HepG2 (cell line): ENCODE measurements at regions not wholly inside any gene's neighbourhood (a gene's known extent, or its start where the extent isn't known, plus 50 kb on each side); places are given as distances from the start of the nearest gene placed in this dataset.

Experiments used
- ATAC-seq: fragments of 200-7000 bp; cut with Tn5 transposase; 3 replicates; pipeline ENCODE4 v1.9.1; 2020; ENCODE audit warnings: mild to moderate bottlenecking, moderate library complexity
- BruUV-seq: library from RNA; stranded (reverse); fragments of 400-500 nt; replicated peaks from 2 replicates; lab custom pipeline; 2021; lab: Mats Ljungman, UMichigan
- CTCF ChIA-PET: fragments of 300-600 bp; formaldehyde crosslinking; extraction: SDS; loops from one replicate; lab custom pipeline; 2021; ENCODE audit warnings: low total read pairs, inconsistent platforms, low intra/inter-chr PET ratio; lab: Yijun Ruan, JAX
- POLR2A ChIA-PET: fragments of 350-600 bp; sonication (Branson Sonifier 250); formaldehyde crosslinking; loops from one replicate; lab custom pipeline; 2020; ENCODE audit warnings: antibody characterized with exemption, inconsistent platforms; lab: Yijun Ruan, JAX
- DNase-seq: peaks from one replicate; pipeline ENCODE4 v3.0.0-alpha.2; 2015; ENCODE audit warnings: low spot score
- FAIRE-seq: peaks from 3 replicates; lab custom pipeline; 2011; peaks lifted over from hg19 to GRCh38; lab: Jason Lieb, UNC
- H2AFZ ChIP-seq: one replicate; pipeline ENCODE4 v1.6.1; 2011; ENCODE audit warnings: low read length, inconsistent platforms
- H3K27ac ChIP-seq: fragments of 300-600 bp; 3 replicates; pipeline ENCODE4 v1.8.0; 2011; ENCODE audit warnings: mixed run types, mild to moderate bottlenecking, mixed read lengths, low read length, inconsistent platforms; ENCODE audit not compliant: insufficient read depth; ENCODE audit errors: extremely low read length
- H3K27me3 ChIP-seq, 2 experiments: fragments of 200-600 bp in 1 of 2; 2 replicates in 1 of 2; 3 replicates in 1 of 2; pipeline versions ENCODE4 v1.6.0 to v1.8.0; 2011; ENCODE audit warnings: low read length in 2 of 2, mild to moderate bottlenecking in 2 of 2, moderate library complexity in 2 of 2, inconsistent platforms in 1 of 2; ENCODE audit not compliant: insufficient read depth in 2 of 2, control insufficient read depth in 1 of 2
- H3K36me3 ChIP-seq, 2 experiments: fragments of 200-600 bp in 1 of 2; replicated peaks in 1 of 2; 2 replicates in 1 of 2; 3 replicates in 1 of 2; pipeline versions ENCODE4 v1.5.1 to v1.8.0; 2011; ENCODE audit warnings: low read length in 2 of 2, inconsistent platforms in 1 of 2; ENCODE audit not compliant: insufficient read depth in 2 of 2, control insufficient read depth in 1 of 2
- H3K4me1 ChIP-seq: 2 replicates; pipeline ENCODE4 v1.5.1; 2012; ENCODE audit warnings: low read length, inconsistent platforms; ENCODE audit not compliant: insufficient read depth
- H3K4me2 ChIP-seq: 2 replicates; pipeline ENCODE4 v1.6.0; 2011; ENCODE audit warnings: low read depth, low read length, inconsistent platforms
- H3K4me3 ChIP-seq, 3 experiments: fragments of 200-600 bp in 1 of 3; sonication (generic), shearing (Covaris generic) in 1 of 3; replicated peaks in 1 of 3; 2 replicates each; pipeline ENCODE4 v1.5.1; 2011 to 2016; ENCODE audit warnings: low read length in 3 of 3, inconsistent platforms in 2 of 3, low read depth in 2 of 3, mild to moderate bottlenecking in 2 of 3, control low read depth in 1 of 3, mixed read lengths in 1 of 3; ENCODE audit not compliant: insufficient read depth in 1 of 3
- H3K79me2 ChIP-seq: one replicate; pipeline ENCODE4 v1.6.1; 2011; ENCODE audit warnings: low read length, inconsistent platforms; ENCODE audit not compliant: insufficient read depth
- H3K9ac ChIP-seq: 2 replicates; pipeline ENCODE4 v1.6.0; 2011; ENCODE audit warnings: mild to moderate bottlenecking, low read depth, low read length, inconsistent platforms; ENCODE audit not compliant: insufficient read depth
- H3K9me3 ChIP-seq: 2 replicates; pipeline ENCODE4 v1.5.1; 2012; ENCODE audit warnings: mild to moderate bottlenecking, low read length
- H4K20me1 ChIP-seq: 2 replicates; pipeline ENCODE4 v1.6.0; 2011; ENCODE audit warnings: inconsistent platforms, mild to moderate bottlenecking, low read length, moderate library complexity; ENCODE audit not compliant: insufficient read depth
- ATF7 ChIP-seq, 2 experiments: fragments of 450-650 bp in 1 of 2; sonication (generic) in 1 of 2; formaldehyde crosslinking in 1 of 2; IDR thresholded peaks; 2 replicates each; pipeline versions ENCODE4 v1.4.0 to v1.6.1; 2016 to 2020; ENCODE audit warnings: antibody characterized with exemption in 1 of 2, mild to moderate bottlenecking in 1 of 2, missing genetic modification reagents in 1 of 2
- MNT ChIP-seq: fragments of 450-650 bp; IDR thresholded peaks from 2 replicates; pipeline ENCODE4 v1.6.1; 2016
- SNAPC4 ChIP-seq: sonication (generic); formaldehyde crosslinking; IDR thresholded peaks from 2 replicates; pipeline ENCODE4 v1.4.0; 2020; ENCODE audit warnings: mild to moderate bottlenecking, missing genetic modification reagents
- SRSF4 ChIP-seq: fragments of 200-400 bp; formaldehyde crosslinking; IDR thresholded peaks from one replicate; pipeline ENCODE4 v1.6.1; 2018; ENCODE audit warnings: mild to moderate bottlenecking, low read depth, low read length, moderate library complexity; ENCODE audit not compliant: poor library complexity, severe bottlenecking
- THAP8 ChIP-seq: sonication (generic); formaldehyde crosslinking; IDR thresholded peaks from 2 replicates; pipeline ENCODE4 v1.5.1; 2020; ENCODE audit warnings: missing genetic modification reagents, mild to moderate bottlenecking, borderline replicate concordance
- TSC22D2 ChIP-seq: sonication (generic); formaldehyde crosslinking; IDR thresholded peaks from 2 replicates; pipeline ENCODE4 v1.5.1; 2020; ENCODE audit warnings: missing genetic modification reagents, mild to moderate bottlenecking, borderline replicate concordance
- ZBTB43 ChIP-seq: sonication (generic); formaldehyde crosslinking; conservative IDR thresholded peaks from 2 replicates; pipeline ENCODE4 v1.4.0; 2020; ENCODE audit warnings: missing genetic modification reagents
- ZNF329 ChIP-seq: sonication (generic); formaldehyde crosslinking; IDR thresholded peaks from 2 replicates; pipeline ENCODE4 v1.9.0; 2021; ENCODE audit warnings: low read depth, mild to moderate bottlenecking, missing genetic modification reagents
- WGBS: methylation state at CpG from one replicate; pipeline ENCODE4 v1.1.6; 2017; ENCODE audit warnings: low lambda C conversion rate; 5-methylcytosine and 5-hydroxymethylcytosine counted together
- in situ Hi-C: cut with HindIII; loops from 2 replicates; pipeline ENCODE4 v1.10.0; 2017; ENCODE audit warnings: low pct_unique_long_range_greater_than_20kb; ENCODE audit not compliant: extremely low pct_ligation_motif_present
- intact Hi-C: fragments of 100-400 bp; cut with micrococcal nuclease; formaldehyde crosslinking; loops from one replicate; pipeline ENCODE4 v1.10.0; 2022; ENCODE audit not compliant: unreplicated experiment

GRCh38 chr5:175235251-175235960 is 208.6 kb downstream of the DRD1 start:
- CTCF ChIA-PET = no interaction called here
- H3K27me3 ChIP-seq = peaks cover 2 to 11% of the 10 kb centered on the region in 2 experiments; a peak in 2 of 5 replicates
- TF ChIP-seq THAP8 = no peak
- peak; percentile 66 for TF ChIP-seq ATF7 (IDR thresholded peaks at IDR 0.05)
- TF ChIP-seq ATF7 (CRISPR knock-in tag; IDR thresholded peaks at IDR 0.05) = no peak
- H4K20me1 ChIP-seq = no peaks in the 10 kb centered on the region
- H3K4me1 ChIP-seq = no peaks in the 10 kb centered on the region
- no peak for FAIRE-seq
- no peak overlapping the region for H3K4me3 ChIP-seq
- DNase-seq = no peak
- no peaks in the 10 kb centered on the region for H3K36me3 ChIP-seq
- BruUV-seq = no TSS peak
- intact Hi-C loops = no loop called here
- no peak overlapping the region for H3K4me2 ChIP-seq
- H3K9ac ChIP-seq = no peak overlapping the region
- no peak overlapping the region for H2AFZ ChIP-seq
- 0% methylated on average over 6 of the region's 9 CpGs for WGBS
- no peak for ATAC-seq
- POLR2A ChIA-PET = no interaction called here
- H3K79me2 ChIP-seq = no peaks in the 10 kb centered on the region
- no peaks in the 10 kb centered on the region for H3K9me3 ChIP-seq
- in situ Hi-C loops = no loop called here
- H3K27ac ChIP-seq = no peak overlapping the region

GRCh38 chr5:175230299-175230698 is 213.7 kb downstream of the DRD1 start:
- CTCF ChIA-PET = no interaction called here
- no peaks in the 10 kb centered on the region for H3K9me3 ChIP-seq
- TF ChIP-seq SNAPC4 (CRISPR knock-in tag) = no peak
- TF ChIP-seq ZNF329 (CRISPR knock-in tag) = no peak
- no peak for TF ChIP-seq TSC22D2 (CRISPR knock-in tag)
- no peak for TF ChIP-seq ZBTB43 (CRISPR knock-in tag)
- TF ChIP-seq SRSF4 = no peak
- no peak for TF ChIP-seq MNT

More at GRCh38 chr5:175230299-175230698, 213.7 kb downstream of the DRD1 start:
- no peaks in the 10 kb centered on the region for H3K79me2 ChIP-seq
- H3K4me1 ChIP-seq = no peaks in the 10 kb centered on the region
- POLR2A ChIA-PET = no interaction called here
- no peaks in the 10 kb centered on the region for H4K20me1 ChIP-seq
- no TSS peak for BruUV-seq
- H2AFZ ChIP-seq = no peak overlapping the region
- H3K27ac ChIP-seq = no peak overlapping the region
- no peaks in the 10 kb centered on the region for H3K27me3 ChIP-seq
- ATAC-seq (no peak), DNase-seq (no peak), FAIRE-seq (no peak)
- H3K36me3 ChIP-seq = no peaks in the 10 kb centered on the region
- intact Hi-C loops = no loop called here
- WGBS = 5% methylated on average over 7 of the region's 7 CpGs
- H3K4me3 ChIP-seq = no peak overlapping the region
- no peak overlapping the region for H3K4me2 ChIP-seq
- H3K9ac ChIP-seq = no peak overlapping the region
- in situ Hi-C loops = no loop called here
